ENCODE measurements at regions not wholly inside any gene's neighbourhood (a gene's known extent, or its start where the extent isn't known, plus 50 kb on each side); places are given as distances from the start of the nearest gene placed in this dataset.

- TF ChIP-seq CTCF (IDR thresholded peaks at IDR 0.05; ENCODE audit: low read length) = no peak
- no peak for TF ChIP-seq EZH2 (optimal IDR thresholded peaks at IDR 0.05; ENCODE audit: low read depth, low read length)
- TF ChIP-seq EZH2phosphoT487 (IDR thresholded peaks at IDR 0.05; ENCODE audit: low read length) = no peak
Measured at GRCh38 chr6:156421933-156422332, 355.2 kb upstream of the ARID1B start.
